Neutrophil (primary cell): ENCODE measurements at regions not wholly inside any gene's neighbourhood (a gene's known extent, or its start where the extent isn't known, plus 50 kb on each side); places are given as distances from the start of the nearest gene placed in this dataset.

ENCODE experiments used
- H3K27ac ChIP-seq: fragments of 200-600 bp; sonication (generic); 2 replicates; pipeline ENCODE4 v1.5.1; 2016; ENCODE audit warnings: mild to moderate bottlenecking, moderate library complexity
- H3K27me3 ChIP-seq: fragments of 200-600 bp; sonication (generic); 2 replicates; pipeline ENCODE4 v1.6.0; 2016; ENCODE audit warnings: mild to moderate bottlenecking
- H3K36me3 ChIP-seq: fragments of 200-600 bp; sonication (generic); 2 replicates; pipeline ENCODE4 v1.5.1; 2017
- H3K4me1 ChIP-seq, 2 experiments: fragments of 200-600 bp in 1 of 2; sonication (generic) in 1 of 2; 1 replicate in 1 of 2; 2 replicates in 1 of 2; pipeline versions ENCODE4 v1.5.1 to v1.6.1; 2013 to 2016; ENCODE audit warnings: low read depth in 1 of 2, low read length in 1 of 2, mild to moderate bottlenecking in 1 of 2, moderate library complexity in 1 of 2; ENCODE audit not compliant: control insufficient read depth in 1 of 2, insufficient read depth in 1 of 2
- H3K4me3 ChIP-seq, 2 experiments: fragments of 200-600 bp in 1 of 2; sonication (generic) in 1 of 2; 1 replicate in 1 of 2; 2 replicates in 1 of 2; pipeline ENCODE4 v1.5.1; 2013 to 2016; ENCODE audit warnings: low read depth in 1 of 2, low read length in 1 of 2, mild to moderate bottlenecking in 1 of 2, moderate library complexity in 1 of 2
- H3K9me3 ChIP-seq: fragments of 200-600 bp; sonication (generic); 2 replicates; pipeline ENCODE4 v1.5.1; 2016
- CTCF ChIP-seq: fragments of 200-600 bp; sonication (generic); IDR thresholded peaks from 2 replicates; pipeline ENCODE4 v1.5.1; 2016; ENCODE audit warnings: antibody characterized with exemption

- H3K4me3 ChIP-seq, result no peak overlapping the region
- H3K4me1 ChIP-seq, result no peaks in the 10 kb centered on the region
- H3K27me3 ChIP-seq, result no peaks in the 10 kb centered on the region
- H3K27ac ChIP-seq, result no peak overlapping the region
- no peaks in the 10 kb centered on the region for H3K9me3 ChIP-seq
- no peaks in the 10 kb centered on the region for H3K36me3 ChIP-seq
- no peak for TF ChIP-seq CTCF
These were observed 469.4 kb upstream of the ATP11B start for GRCh38 chr3:182323898-182324297.

GRCh38 chr3:182325213-182325950 is 467.9 kb upstream of the ATP11B start:
- TF ChIP-seq CTCF, result no peak
- H3K27me3 ChIP-seq, result no peaks in the 10 kb centered on the region
- no peak overlapping the region for H3K4me3 ChIP-seq
- no peaks in the 10 kb centered on the region for H3K4me1 ChIP-seq
- H3K36me3 ChIP-seq, result no peaks in the 10 kb centered on the region
- H3K27ac ChIP-seq, result no peak overlapping the region
- H3K9me3 ChIP-seq, result no peaks in the 10 kb centered on the region

GRCh38 chr3:182327196-182327681 is 466.1 kb upstream of the ATP11B start:
- Histone ChIP-seq H3K27ac (no peak overlapping the region), H3K4me3 (no peak overlapping the region)

GRCh38 chr3:182330646-182331045 is 462.7 kb upstream of the ATP11B start:
- no peaks in the 10 kb centered on the region for H3K36me3 ChIP-seq
- H3K9me3 ChIP-seq, result no peaks in the 10 kb centered on the region
- H3K4me3 ChIP-seq, result no peak overlapping the region
- TF ChIP-seq CTCF, result no peak
- H3K27me3 ChIP-seq, result no peaks in the 10 kb centered on the region
- no peak overlapping the region for H3K27ac ChIP-seq
- no peaks in the 10 kb centered on the region for H3K4me1 ChIP-seq

More at GRCh38 chr3:182327196-182327681, 466.1 kb upstream of the ATP11B start:
- no peaks in the 10 kb centered on the region for H3K27me3 ChIP-seq
- TF ChIP-seq CTCF, result no peak
- no peaks in the 10 kb centered on the region for H3K36me3 ChIP-seq
- H3K9me3 ChIP-seq, result no peaks in the 10 kb centered on the region
- H3K4me1 ChIP-seq, result no peaks in the 10 kb centered on the region

GRCh38 chr3:182331341-182331740 is 462.0 kb upstream of the ATP11B start:
- TF ChIP-seq CTCF, result no peak
- H3K9me3 ChIP-seq, result no peaks in the 10 kb centered on the region
- H3K4me1 ChIP-seq, result no peaks in the 10 kb centered on the region
- H3K27me3 ChIP-seq, result no peaks in the 10 kb centered on the region
- no peaks in the 10 kb centered on the region for H3K36me3 ChIP-seq
- no peak overlapping the region for H3K27ac ChIP-seq
- H3K4me3 ChIP-seq, result no peak overlapping the region
